IPS-18c (cell line): ENCODE measurements at regions not wholly inside any gene's neighbourhood (a gene's known extent, or its start where the extent isn't known, plus 50 kb on each side); places are given as distances from the start of the nearest gene placed in this dataset.

Experiments
- H3K4me3 ChIP-seq: 2 replicates; pipeline ENCODE4 v1.7.0; 2013; ENCODE audit warnings: low read depth, mild to moderate bottlenecking, low read length, moderate library complexity; ENCODE audit not compliant: insufficient read depth
- H3K9me3 ChIP-seq: one replicate; pipeline ENCODE4 v1.6.1; 2013; ENCODE audit warnings: mild to moderate bottlenecking, low read length, moderate library complexity; ENCODE audit not compliant: control insufficient read depth, insufficient read depth

DNA sequence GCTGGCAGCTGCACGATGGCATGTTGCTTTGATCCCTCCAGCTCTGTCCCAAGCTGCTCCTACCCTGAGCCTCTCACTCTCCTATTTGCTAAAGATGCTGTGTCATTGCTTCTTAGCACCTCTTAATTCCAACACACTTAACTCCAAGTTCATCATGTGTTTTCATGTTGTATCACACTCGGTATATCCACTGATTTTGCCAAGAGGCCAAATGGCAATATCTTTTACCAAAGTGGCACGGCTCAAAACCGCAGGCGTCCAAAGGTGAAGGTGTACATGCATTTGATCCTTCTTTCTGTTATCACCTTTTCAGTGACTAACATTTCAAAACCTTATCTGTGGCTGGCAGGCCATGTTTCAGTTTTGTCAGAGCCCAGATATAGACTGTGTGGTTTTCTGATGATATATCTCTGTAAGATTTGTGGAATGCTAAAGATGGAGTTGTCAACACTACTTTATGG lies 217.0 kb downstream of the TBX18 start:
- no peak overlapping the region for H3K4me3 ChIP-seq
- H3K9me3 ChIP-seq, result no peaks in the 10 kb centered on the region

DNA sequence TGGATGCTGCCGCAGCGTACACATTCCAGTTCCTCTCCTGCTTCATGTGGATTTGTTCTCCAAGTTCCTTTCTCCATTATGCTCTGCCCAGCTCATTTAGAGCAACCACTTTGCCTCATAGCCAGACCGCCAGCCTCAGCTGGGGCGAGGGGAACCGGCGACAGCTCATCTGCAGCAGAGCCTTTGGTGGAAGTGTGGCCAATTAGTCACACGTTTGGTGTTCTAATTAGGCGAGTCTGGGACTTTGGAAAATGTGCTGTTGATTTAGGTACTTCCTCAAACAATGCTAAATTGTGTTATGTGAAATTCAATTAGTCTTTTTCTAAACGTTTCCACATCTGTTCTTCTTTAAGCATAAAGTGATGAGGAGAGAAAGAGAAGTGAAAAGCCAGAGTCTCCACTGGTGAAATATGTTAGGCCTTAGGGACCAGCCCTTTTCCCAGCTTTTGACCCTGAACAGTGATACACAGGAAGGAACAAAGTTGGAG lies 217.9 kb downstream of the TBX18 start:
- Histone ChIP-seq H3K4me3 (no peak overlapping the region), H3K9me3 (peaks cover 2% of the 10 kb centered on the region)

DNA sequence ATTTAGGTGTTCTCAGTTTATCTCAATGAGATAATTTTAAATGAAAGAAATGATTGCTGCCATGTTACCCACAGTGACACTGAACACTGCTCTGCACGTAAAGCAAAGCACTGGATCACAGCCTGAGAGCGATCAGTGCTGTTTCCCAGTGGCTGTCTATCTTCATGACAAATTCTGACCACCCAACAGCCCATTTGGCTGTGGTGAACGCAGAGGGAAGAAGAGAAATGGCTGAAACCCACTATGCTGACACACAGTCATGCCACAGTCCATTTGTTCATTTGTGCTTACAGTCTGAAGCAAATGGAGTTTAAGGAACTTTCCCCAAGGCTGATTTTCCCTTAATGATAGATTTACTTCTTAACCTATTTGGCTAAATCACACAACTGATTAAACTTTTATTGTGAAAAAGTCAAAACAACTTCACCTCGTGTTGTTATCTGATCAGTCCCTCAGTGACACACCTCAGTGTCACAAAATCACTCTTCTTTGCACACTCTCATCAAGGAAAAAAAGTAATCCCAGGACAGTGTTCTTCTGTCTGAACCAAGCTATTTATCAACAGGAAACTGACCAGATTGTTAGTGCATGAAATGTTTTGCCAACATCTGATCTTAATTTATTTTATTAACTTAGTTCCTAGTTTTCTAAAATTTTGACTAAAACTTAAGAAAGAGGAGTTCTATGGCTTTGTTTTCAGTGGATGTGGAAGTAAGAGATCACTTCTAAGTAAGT lies 225.1 kb downstream of the TBX18 start:
- H3K9me3 ChIP-seq, result peaks cover 2% of the 10 kb centered on the region
- H3K4me3 ChIP-seq, result no peak overlapping the region

DNA sequence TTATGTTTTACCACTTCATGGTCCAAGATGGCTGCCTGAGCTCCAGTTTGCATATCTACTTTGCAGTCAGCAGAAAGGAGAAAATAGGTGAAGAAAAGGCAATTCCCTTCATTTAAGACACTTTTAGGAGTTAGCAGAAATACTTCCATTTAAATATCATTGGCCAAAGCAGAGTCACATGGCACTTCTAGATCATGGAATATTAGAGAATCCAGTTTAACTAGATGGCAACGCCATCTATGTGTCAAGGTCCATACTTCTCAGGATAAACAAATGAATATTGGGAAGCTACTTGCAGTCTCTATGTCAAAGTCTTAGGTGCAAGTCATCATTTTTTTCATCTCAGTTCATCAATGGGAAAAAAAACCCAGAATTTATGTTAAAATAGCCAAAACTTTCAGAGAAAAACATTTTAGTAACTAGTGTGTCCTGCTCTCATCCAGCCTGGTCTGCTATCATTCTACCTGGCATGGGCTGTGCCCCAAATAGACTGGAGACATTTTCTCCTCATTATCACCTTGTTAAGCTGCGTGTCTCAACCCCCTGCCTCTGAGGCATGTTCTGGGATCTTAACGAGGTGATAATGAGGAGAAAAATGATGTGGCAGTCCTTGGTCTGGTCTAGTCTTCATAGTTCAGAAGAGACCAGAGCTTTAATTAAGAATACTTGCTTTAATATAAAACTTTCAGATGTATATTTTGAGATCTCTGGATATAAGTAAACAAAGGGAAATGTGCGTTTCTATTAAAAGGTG lies 227.3 kb downstream of the TBX18 start:
- Histone ChIP-seq H3K9me3 (peaks cover 2% of the 10 kb centered on the region), H3K4me3 (no peak overlapping the region)

DNA sequence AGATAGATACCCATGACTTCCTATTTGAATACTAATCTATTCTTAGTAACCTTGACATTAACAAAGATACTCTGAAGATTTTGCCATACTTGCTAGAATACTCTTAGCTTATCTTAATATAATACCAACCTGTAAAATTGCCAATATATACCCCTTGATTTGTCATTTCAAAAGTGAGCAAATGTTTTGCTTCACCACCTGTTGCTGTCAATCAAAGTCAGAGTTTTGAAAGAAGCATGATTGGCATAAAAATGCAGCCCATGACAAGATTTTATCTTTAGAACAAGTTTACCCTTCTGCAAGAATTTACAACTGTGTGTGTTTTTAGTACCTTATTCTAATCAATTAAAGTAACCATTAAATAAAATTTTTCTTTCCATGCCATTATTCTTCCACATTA lies 236.2 kb downstream of the TBX18 start:
- H3K9me3 ChIP-seq, result no peaks in the 10 kb centered on the region
- H3K4me3 ChIP-seq, result no peak overlapping the region

DNA sequence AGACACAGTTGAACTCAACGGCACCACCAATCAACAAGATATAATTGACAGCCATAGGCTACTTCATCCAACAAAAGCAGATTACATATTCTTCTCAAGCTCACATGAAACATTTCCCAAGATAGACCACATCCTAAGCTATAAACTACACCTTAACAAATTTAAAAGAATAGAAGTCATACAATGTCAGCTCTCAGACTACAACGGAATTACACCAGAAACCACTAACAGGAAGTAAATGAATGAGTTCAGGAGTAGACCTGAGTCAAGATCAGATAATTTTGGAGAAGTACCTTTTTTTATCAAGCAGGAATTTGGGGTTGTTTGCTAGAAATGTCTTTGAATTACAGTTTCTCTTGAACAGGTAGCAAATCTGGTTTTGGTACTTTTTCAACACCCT lies 237.8 kb downstream of the TBX18 start:
- no peaks in the 10 kb centered on the region for H3K9me3 ChIP-seq
- H3K4me3 ChIP-seq, result no peak overlapping the region

DNA sequence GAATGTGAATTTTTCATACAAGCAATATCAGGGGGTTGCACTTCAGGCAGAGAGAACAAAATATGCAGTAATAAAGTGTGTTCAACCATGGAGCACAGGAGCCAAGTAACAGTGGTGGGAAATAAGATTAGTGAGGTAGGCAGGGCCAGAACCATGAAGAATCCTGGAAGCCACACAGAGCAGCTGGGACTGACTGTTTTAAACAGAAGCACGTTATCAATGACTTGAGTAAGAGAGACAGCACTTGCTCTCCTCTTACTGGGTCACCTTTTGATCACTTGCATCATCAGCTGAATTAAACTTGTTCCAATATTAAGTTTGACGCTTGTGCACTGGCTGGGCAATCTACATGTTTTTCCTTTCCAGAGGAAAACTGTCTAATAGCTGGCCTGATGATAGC lies 238.5 kb downstream of the TBX18 start:
- H3K9me3 ChIP-seq, result no peaks in the 10 kb centered on the region
- no peak overlapping the region for H3K4me3 ChIP-seq

DNA sequence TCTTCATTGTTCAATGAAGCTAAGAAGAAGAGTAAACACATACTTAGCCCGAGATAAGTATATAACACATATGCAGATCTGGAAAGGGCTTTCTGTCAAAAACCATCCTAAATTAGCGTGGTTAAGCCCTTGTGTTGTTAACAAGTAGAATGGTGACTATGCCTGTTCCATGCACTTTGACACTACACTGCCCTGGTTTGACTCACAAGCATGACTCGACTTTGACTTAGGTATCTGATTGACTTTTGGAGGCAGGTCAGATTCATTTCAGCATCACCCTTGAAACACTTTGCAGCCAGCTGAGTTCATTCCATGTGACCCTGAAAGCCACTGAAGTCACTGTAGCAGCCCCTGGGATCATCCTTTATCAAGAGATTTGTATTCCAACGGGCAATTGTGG lies 239.8 kb downstream of the TBX18 start:
- H3K4me3 ChIP-seq, result no peak overlapping the region
- no peaks in the 10 kb centered on the region for H3K9me3 ChIP-seq

DNA sequence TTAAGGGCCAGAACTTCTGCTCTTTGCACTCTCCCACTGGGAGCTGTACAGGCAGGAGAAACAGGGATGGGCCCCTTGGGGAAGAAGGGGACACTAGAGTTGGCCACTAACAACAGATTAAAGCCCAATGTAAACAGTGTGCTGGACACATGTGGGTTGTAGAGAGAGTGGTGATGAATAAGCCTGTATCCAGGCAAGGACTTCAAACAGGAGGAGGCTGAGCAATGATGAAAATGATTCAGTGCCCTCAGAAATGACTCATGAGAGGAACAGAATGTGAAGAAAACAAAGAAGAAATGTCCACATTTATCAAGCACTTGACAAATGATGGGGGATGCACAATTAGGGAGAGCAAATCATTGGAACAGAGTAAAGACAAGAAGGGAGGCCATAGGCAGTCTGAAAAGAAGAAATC lies 242.3 kb downstream of the TBX18 start:
- Histone ChIP-seq H3K9me3 (no peaks in the 10 kb centered on the region), H3K4me3 (no peak overlapping the region)

DNA sequence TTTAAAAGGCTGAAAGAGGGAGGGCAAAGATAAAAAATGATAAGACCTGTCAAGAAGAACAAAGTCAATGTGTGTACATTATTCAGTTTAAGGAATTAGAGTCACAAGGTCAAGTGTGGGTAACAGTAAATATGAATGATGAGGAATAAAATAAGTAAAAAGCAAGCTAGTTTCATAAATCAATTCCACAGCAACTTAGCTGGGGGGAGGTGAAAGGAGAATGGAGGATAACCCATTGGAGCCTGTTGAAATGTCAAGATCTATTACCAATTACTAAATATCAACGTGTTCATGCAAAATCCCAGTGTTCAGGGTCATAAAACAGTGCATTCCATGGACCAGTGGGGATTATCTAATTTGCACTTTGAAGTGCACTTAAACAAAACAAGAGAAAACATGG lies 242.9 kb downstream of the TBX18 start:
- Histone ChIP-seq H3K9me3 (no peaks in the 10 kb centered on the region), H3K4me3 (no peak overlapping the region)

DNA sequence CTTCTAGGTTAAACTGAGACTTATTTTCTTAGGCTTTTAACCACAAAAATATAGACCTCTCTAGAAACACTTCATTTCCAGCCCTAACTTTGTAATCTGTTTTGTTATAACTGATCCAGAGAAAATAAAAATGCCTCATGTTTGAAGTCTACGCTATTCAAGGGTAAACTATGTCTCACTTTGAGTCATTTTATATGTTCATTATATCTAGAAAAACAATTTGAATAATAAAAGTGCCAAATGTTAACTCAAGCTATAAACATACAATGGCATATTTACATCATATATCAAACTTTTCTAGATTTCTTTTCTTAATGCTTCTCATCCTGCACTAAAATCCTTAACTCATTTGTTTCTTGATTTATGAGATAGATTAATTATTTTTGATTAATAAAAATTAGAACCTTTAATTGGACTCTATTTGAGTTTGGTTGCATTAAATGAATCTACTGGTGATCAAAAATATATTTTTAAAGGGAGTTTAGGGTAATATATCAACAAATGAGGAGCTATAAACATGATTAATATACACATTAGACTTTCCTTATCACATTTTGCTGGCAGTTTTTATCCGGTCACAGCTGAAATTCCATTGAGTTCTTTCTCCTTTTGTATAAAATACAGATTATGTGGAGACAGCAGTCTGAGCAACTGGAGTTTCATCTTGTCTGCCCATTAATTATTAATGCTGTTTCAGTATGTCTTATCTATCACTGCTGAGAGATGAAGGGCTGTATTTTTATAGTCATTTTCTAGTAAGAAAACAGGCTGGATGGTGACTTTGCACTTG lies 246.5 kb downstream of the TBX18 start:
- no peak overlapping the region for H3K4me3 ChIP-seq

DNA sequence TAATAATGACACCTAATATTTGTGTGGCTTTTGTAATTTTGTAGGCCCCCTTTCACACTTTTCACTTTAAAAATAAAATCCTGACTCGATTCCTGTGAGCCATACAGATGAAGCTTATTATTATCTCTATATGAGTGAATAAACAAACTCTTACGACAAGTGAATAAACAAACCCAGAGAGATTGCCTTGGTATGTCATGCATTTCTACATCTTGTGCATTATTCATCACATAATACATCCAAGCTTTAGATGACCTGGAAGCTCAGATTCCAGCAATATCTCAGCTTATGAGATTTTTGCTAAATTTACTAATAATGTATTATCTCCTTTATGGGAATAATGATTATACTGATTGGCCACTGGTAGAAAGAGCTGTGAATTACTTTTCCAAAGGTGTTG lies 248.2 kb downstream of the TBX18 start:
- Histone ChIP-seq H3K9me3 (no peaks in the 10 kb centered on the region), H3K4me3 (no peak overlapping the region)

More for the DNA sequence above, 246.5 kb downstream of the TBX18 start:
- no peaks in the 10 kb centered on the region for H3K9me3 ChIP-seq

DNA sequence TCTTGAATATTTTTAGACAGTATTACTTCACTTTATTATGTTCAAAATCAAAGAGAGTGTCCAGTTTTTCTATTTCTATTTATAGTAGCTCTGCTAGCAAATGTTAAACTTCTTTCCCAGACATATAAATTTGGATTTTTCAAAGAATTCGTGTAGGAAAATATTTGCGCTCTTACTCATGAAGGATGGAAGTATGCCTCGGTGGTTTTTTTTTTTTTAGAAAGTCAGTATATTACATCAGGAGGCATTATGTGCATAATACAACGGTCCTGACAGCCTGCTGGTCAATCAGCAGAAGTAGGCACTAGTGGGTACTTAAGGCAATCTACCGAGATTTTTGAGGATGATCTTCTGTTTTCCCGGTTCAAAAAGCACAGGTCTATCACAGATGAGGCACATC lies 249.3 kb downstream of the TBX18 start:
- Histone ChIP-seq H3K9me3 (no peaks in the 10 kb centered on the region), H3K4me3 (no peak overlapping the region)

DNA sequence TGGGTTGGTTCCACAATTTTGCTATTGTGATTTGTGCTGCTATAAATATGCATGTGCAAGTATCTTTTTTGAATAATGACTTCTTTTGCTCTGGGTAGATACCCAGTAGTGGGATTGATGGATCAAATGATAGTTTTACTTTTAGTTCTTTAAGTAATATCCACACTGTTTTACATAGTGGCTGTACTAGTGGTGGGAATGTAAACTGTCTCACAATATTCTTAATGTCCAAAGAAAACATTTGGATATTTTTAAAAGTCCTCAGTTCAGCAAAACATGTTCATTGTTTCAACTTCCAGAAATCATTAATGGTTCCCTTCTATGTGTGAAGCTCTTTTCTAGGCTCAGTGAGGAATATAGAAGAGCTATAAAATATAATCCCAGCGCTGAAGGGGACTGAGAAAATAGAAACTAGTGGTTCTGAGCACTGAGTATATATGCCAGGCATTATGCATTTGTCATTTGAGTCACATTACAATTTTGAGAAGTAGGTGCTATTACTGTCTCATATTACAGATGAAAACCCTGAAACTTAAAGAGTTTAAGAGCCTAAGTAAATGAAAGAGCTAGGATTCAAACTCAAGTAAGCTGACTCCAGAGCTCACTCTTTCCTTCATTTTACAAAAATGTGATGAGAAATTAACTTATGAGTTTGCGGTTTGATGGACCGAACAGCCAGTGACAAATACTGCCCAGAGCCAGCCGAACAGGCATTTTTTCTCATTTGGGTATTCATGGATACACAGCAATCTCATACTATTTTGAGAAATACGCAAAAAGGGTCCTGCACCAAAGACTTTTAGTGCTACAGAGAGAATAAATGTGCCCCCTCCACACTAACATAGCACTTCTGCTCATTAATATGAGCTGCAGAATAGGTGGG lies 250.1 kb downstream of the TBX18 start:
- H3K9me3 ChIP-seq, result no peaks in the 10 kb centered on the region
- H3K4me3 ChIP-seq, result no peak overlapping the region

DNA sequence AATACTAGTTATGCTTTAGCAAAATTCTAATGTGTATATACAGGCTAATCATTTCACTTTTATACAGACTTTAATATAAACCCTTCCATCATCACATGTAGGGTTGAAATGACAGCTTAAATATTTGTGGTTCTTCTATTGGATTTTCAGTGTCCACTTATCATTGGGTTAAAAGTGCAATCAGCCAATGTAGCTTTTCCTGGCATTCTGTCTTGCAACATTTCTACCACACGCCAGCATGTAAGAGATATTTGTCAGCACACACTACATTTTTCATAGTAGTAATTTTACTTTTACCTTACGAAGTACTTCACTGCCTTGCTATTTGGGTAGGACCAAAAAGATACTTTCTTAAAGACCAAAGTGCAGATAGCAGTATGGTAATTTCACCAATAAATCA lies 252.0 kb downstream of the TBX18 start:
- no peak overlapping the region for H3K4me3 ChIP-seq
- H3K9me3 ChIP-seq, result no peaks in the 10 kb centered on the region

DNA sequence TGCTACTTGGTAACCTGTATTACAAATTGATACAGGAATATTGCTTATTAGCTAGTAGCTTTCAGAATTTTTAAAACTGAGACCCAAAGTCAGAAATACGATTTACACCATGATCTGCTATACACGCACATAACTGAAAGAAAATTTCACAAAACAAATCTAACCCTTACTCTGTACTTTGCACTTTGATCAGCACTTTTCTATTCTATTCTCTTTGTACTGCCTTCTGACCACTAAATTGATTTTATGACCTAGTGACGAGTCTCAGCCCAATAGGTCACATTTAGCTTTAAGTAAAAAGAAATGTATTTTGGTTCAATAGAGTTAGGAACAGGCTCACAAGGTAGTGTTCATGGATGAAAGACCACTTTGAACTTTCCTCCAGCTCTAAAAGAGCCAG lies 252.5 kb downstream of the TBX18 start:
- Histone ChIP-seq H3K9me3 (no peaks in the 10 kb centered on the region), H3K4me3 (no peak overlapping the region)

DNA sequence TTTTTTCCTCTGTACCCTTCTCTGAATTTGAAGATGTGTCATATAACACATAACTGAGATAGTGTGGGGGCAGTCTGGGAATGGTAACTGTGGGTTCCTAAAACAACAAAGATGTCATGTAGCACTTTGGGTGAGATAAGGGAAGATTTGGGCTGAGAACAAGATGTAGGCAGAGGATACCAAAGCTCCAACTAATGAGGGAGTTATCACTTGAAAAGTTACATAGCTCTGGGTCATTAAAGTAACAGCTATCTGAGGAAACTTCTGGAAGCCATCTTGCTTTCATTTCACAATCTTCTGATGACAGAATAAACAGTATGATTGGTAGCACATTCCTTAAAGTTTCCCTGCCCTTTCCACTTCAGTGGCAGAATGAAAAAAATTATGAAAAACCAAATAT lies 255.4 kb downstream of the TBX18 start:
- Histone ChIP-seq H3K4me3 (no peak overlapping the region), H3K9me3 (no peaks in the 10 kb centered on the region)
